ENCODE measurements at regions not wholly inside any gene's neighbourhood (a gene's known extent, or its start where the extent isn't known, plus 50 kb on each side); places are given as distances from the start of the nearest gene placed in this dataset.

- TF ChIP-seq POLR2A (IDR thresholded peaks at IDR 0.05; ENCODE audit: low read depth, low read length) (no peak), POU2F2 (IDR thresholded peaks at IDR 0.05; ENCODE audit: low read depth, low read length) (no peak), POLR2AphosphoS5 (IDR thresholded peaks at IDR 0.05; ENCODE audit: low read depth, low read length) (no peak)
These were observed 620.8 kb downstream of the MATN1 start for GRCh38 chr1:30102605-30103004.
